Lower lobe of right lung (tissue), 2 donors: ENCODE measurements at regions not wholly inside any gene's neighbourhood (a gene's known extent, or its start where the extent isn't known, plus 50 kb on each side); places are given as distances from the start of the nearest gene placed in this dataset.

ENCODE experiments used
- ATAC-seq, 2 donors: fragments of 200-7000 bp; cut with Tn5 transposase; one replicate each; pipeline ENCODE4 v1.9.1; 2020 to 2022; ENCODE audit warnings: mild to moderate bottlenecking in 2 of 2, moderate library complexity in 2 of 2
- DNase-seq: peaks from one replicate; pipeline ENCODE4 v3.0.0-alpha.2; 2020
- H3K27ac ChIP-seq: fragments of 200-600 bp; one replicate; pipeline ENCODE4 v1.8.0; 2022
- H3K27me3 ChIP-seq: fragments of 200-600 bp; one replicate; pipeline ENCODE4 v1.8.0; 2022; ENCODE audit warnings: low read depth
- H3K36me3 ChIP-seq: fragments of 200-600 bp; one replicate; pipeline ENCODE4 v1.8.0; 2022; ENCODE audit warnings: mild to moderate bottlenecking
- H3K4me1 ChIP-seq: fragments of 200-600 bp; one replicate; pipeline ENCODE4 v1.8.0; 2022
- H3K4me3 ChIP-seq: fragments of 200-600 bp; one replicate; pipeline ENCODE4 v1.8.0; 2022; ENCODE audit warnings: mild to moderate bottlenecking
- H3K9me3 ChIP-seq: fragments of 200-600 bp; one replicate; pipeline ENCODE4 v1.8.0; 2022
- intact Hi-C: fragments of 100-400 bp; cut with DNase I; formaldehyde crosslinking; loops from one replicate; pipeline ENCODE4 v1.11.0; 2022
- TF ChIP-seq, protein P1 (sequence below): fragments of 200-600 bp; IDR thresholded peaks from one replicate; pipeline ENCODE4 v1.8.0; 2022; ENCODE audit warnings: antibody characterized with exemption, mild to moderate bottlenecking
- donor health status: DM: no; HTN: yes; CAD: no; lungs with severe emphysema.

GRCh38 chr13:40103864-40104263, 448.4 kb downstream of the COG6 start:
- TF ChIP-seq, protein P1, sequence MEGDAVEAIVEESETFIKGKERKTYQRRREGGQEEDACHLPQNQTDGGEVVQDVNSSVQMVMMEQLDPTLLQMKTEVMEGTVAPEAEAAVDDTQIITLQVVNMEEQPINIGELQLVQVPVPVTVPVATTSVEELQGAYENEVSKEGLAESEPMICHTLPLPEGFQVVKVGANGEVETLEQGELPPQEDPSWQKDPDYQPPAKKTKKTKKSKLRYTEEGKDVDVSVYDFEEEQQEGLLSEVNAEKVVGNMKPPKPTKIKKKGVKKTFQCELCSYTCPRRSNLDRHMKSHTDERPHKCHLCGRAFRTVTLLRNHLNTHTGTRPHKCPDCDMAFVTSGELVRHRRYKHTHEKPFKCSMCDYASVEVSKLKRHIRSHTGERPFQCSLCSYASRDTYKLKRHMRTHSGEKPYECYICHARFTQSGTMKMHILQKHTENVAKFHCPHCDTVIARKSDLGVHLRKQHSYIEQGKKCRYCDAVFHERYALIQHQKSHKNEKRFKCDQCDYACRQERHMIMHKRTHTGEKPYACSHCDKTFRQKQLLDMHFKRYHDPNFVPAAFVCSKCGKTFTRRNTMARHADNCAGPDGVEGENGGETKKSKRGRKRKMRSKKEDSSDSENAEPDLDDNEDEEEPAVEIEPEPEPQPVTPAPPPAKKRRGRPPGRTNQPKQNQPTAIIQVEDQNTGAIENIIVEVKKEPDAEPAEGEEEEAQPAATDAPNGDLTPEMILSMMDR: no peak
- H3K36me3 ChIP-seq: no peaks in the 10 kb centered on the region
- H3K4me1 ChIP-seq: no peaks in the 10 kb centered on the region
- H3K9me3 ChIP-seq: no peaks in the 10 kb centered on the region
- ATAC-seq (no peak), DNase-seq (no peak)
- H3K27me3 ChIP-seq: no peaks in the 10 kb centered on the region
- no peak overlapping the region for H3K4me3 ChIP-seq
- intact Hi-C loops: no loop called here
- H3K27ac ChIP-seq: no peak overlapping the region

GRCh38 chr13:40105231-40105630, 449.8 kb downstream of the COG6 start:
- no peak overlapping the region for H3K27ac ChIP-seq
- DNase-seq (no peak), ATAC-seq (no peak)
- intact Hi-C loops: no loop called here
- TF ChIP-seq, protein P1: no peak
- no peaks in the 10 kb centered on the region for H3K27me3 ChIP-seq
- no peaks in the 10 kb centered on the region for H3K4me1 ChIP-seq
- H3K4me3 ChIP-seq: no peak overlapping the region
- H3K36me3 ChIP-seq: no peaks in the 10 kb centered on the region
- no peaks in the 10 kb centered on the region for H3K9me3 ChIP-seq

GRCh38 chr13:40109351-40109844, 453.9 kb downstream of the COG6 start:
- ATAC-seq: peak; percentile 40 to 52
- Histone ChIP-seq H3K27ac (no peak overlapping the region), H3K4me1 (no peaks in the 10 kb centered on the region), H3K27me3 (no peaks in the 10 kb centered on the region), H3K4me3 (no peak overlapping the region), H3K9me3 (no peaks in the 10 kb centered on the region), H3K36me3 (no peaks in the 10 kb centered on the region)
- no peak for DNase-seq
- TF ChIP-seq, protein P1: no peak
- intact Hi-C loops: no loop called here

GRCh38 chr13:40113643-40114304, 458.3 kb downstream of the COG6 start:
- H3K27ac ChIP-seq: no peak overlapping the region
- H3K9me3 ChIP-seq: no peaks in the 10 kb centered on the region
- H3K4me1 ChIP-seq: peaks cover 21% of the 10 kb centered on the region
- DNase-seq (no peak), ATAC-seq (peak; percentile 76 to 77)
- no peak overlapping the region for H3K4me3 ChIP-seq
- H3K36me3 ChIP-seq: no peaks in the 10 kb centered on the region
- TF ChIP-seq, protein P1: no peak
- intact Hi-C loops: no loop called here
- no peaks in the 10 kb centered on the region for H3K27me3 ChIP-seq

- intact Hi-C loops: no loop called here
- H3K4me1 ChIP-seq: peaks cover 21% of the 10 kb centered on the region
- TF ChIP-seq, protein P1: no peak
- H3K27ac ChIP-seq: no peak overlapping the region
- no peak overlapping the region for H3K4me3 ChIP-seq
- ATAC-seq (no peak), DNase-seq (no peak)
- no peaks in the 10 kb centered on the region for H3K27me3 ChIP-seq
- no peaks in the 10 kb centered on the region for H3K36me3 ChIP-seq
- H3K9me3 ChIP-seq: no peaks in the 10 kb centered on the region
These were observed 458.9 kb downstream of the COG6 start for GRCh38 chr13:40114305-40114896.
